WERI-Rb-1 (cell line): ENCODE measurements at regions not wholly inside any gene's neighbourhood (a gene's known extent, or its start where the extent isn't known, plus 50 kb on each side); places are given as distances from the start of the nearest gene placed in this dataset.

ENCODE experiments used
- DNase-seq: peaks from one replicate; pipeline ENCODE4 v3.0.0-alpha.2; 2020
- H3K27ac ChIP-seq: fragments of 250-450 bp; sonication (Bioruptor Pico); 2 replicates; pipeline ENCODE4 v1.5.1; 2020; ENCODE audit warnings: mild to moderate bottlenecking, moderate library complexity
- H3K27me3 ChIP-seq: fragments of 250-450 bp; sonication (Bioruptor Pico); 2 replicates; pipeline ENCODE4 v1.5.1; 2021; ENCODE audit warnings: mild to moderate bottlenecking, low read depth, moderate library complexity; ENCODE audit not compliant: insufficient read depth, severe bottlenecking
- H3K36me3 ChIP-seq: fragments of 250-450 bp; sonication (Bioruptor Pico); 2 replicates; pipeline ENCODE4 v1.5.1; 2020; ENCODE audit warnings: mild to moderate bottlenecking, moderate library complexity
- H3K4me3 ChIP-seq: 2 replicates; pipeline ENCODE4 v1.5.1; 2011; ENCODE audit warnings: low read depth, mild to moderate bottlenecking, control low read depth, low read length
- H3K9me3 ChIP-seq: fragments of 250-450 bp; sonication (Bioruptor Pico); 2 replicates; pipeline ENCODE4 v1.5.1; 2021; ENCODE audit warnings: mild to moderate bottlenecking, moderate library complexity; ENCODE audit not compliant: severe bottlenecking
- TF ChIP-seq, protein P1 (sequence below): IDR thresholded peaks from 2 replicates; pipeline ENCODE4 v1.5.1; 2011; ENCODE audit warnings: low read depth, mild to moderate bottlenecking, control low read depth, inconsistent platforms, low read length

DNA sequence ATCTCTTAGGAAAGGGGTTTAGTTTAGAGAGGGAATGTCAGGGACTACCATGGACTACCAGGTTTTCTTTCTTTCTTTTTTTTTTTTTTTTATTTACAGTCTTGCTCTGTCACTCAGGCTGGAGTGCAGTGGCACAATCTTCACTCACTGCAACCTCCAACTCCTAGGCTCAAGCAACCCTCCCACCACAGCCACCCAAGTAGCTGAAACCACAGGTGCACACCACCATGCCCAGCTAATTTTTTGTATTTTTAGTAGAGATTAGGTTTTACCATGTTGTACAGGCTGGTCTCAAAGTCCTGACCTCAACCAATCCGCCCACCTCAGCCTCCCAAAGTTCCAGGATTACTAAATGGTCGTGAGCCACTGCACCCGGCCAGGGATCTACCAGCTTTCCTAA is 572.7 kb downstream of the CAAP1 start:
- no peak for DNase-seq
- H3K4me3 ChIP-seq, result no peak overlapping the region
- no peaks in the 10 kb centered on the region for H3K36me3 ChIP-seq
- H3K9me3 ChIP-seq, result no peaks in the 10 kb centered on the region
- TF ChIP-seq, protein P1, sequence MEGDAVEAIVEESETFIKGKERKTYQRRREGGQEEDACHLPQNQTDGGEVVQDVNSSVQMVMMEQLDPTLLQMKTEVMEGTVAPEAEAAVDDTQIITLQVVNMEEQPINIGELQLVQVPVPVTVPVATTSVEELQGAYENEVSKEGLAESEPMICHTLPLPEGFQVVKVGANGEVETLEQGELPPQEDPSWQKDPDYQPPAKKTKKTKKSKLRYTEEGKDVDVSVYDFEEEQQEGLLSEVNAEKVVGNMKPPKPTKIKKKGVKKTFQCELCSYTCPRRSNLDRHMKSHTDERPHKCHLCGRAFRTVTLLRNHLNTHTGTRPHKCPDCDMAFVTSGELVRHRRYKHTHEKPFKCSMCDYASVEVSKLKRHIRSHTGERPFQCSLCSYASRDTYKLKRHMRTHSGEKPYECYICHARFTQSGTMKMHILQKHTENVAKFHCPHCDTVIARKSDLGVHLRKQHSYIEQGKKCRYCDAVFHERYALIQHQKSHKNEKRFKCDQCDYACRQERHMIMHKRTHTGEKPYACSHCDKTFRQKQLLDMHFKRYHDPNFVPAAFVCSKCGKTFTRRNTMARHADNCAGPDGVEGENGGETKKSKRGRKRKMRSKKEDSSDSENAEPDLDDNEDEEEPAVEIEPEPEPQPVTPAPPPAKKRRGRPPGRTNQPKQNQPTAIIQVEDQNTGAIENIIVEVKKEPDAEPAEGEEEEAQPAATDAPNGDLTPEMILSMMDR, result no peak
- H3K27me3 ChIP-seq, result peaks cover 54% of the 10 kb centered on the region
- no peak overlapping the region for H3K27ac ChIP-seq

DNA sequence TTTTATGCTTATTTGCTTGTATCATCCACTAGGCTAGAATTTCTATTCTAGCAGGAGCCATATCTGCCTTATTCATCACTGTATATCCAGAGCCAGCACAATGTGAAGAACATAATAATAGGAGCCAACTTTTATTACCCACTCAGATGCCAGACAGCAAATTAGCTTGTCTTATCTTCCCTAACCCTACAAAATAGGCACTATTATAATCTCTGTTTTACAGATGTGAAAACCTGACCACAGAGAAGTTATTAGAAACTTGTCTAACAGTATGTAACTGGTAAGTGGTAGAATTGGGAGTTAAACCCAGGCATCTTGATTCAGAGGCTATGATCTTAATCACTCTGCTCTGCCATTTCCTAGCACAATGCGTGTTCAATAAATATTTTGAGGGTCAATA is 579.5 kb downstream of the CAAP1 start:
- DNase-seq, result no peak
- H3K27ac ChIP-seq, result no peak overlapping the region
- no peaks in the 10 kb centered on the region for H3K9me3 ChIP-seq
- H3K4me3 ChIP-seq, result no peak overlapping the region
- TF ChIP-seq, protein P1, result no peak
- no peaks in the 10 kb centered on the region for H3K36me3 ChIP-seq
- peaks cover 57% of the 10 kb centered on the region for H3K27me3 ChIP-seq

DNA sequence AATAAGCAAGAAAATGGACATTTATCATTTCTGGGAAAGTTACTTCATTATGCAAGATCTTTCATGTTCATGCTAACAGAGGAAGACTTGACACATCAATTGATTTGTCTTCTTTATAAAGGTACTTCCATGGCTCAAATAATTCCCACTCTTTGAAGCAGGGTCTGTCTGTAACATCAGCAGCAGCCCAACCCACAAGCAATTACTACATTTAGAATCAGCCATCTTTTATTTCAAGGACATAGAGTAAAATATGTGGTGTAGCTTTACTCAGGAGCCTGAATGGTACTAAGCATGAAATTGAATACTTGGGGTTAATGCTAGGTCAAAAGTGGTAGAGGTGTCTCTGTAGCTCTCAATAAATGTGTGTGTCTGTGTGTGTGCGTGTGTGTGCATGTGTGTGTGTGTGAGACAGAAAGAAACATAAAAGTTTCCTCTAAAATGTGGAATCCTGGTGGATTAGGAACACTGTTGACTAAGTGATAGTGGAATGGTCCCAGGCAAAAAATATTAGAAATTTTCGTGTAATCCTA is 581.1 kb downstream of the CAAP1 start:
- no peak overlapping the region for H3K27ac ChIP-seq
- no peak overlapping the region for H3K4me3 ChIP-seq
- peaks cover 57% of the 10 kb centered on the region for H3K27me3 ChIP-seq
- TF ChIP-seq, protein P1, result no peak
- no peak for DNase-seq
- no peaks in the 10 kb centered on the region for H3K9me3 ChIP-seq
- H3K36me3 ChIP-seq, result no peaks in the 10 kb centered on the region

DNA sequence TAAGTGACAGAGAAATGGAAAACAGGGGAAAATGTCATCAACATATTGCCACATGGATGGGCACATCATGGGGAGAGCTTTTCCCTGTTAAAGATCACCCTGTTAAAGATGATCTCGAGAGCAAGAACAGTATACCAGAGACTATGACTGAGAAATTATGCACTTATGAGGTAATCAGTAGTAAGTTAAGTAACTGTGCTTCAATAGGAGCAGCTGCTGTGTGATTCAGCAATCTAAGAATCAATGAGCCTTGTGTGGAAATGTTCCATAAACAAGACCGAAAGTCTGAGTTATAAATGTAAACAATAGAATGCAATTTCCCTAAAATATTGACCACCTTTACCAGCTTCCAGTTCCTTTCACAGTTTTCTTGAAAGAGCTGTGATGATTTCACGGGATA is 582.3 kb downstream of the CAAP1 start:
- Histone ChIP-seq H3K4me3 (no peak overlapping the region), H3K36me3 (no peaks in the 10 kb centered on the region), H3K27me3 (peaks cover 52% of the 10 kb centered on the region), H3K9me3 (no peaks in the 10 kb centered on the region), H3K27ac (no peak overlapping the region)
- DNase-seq, result no peak
- TF ChIP-seq, protein P1, result no peak

DNA sequence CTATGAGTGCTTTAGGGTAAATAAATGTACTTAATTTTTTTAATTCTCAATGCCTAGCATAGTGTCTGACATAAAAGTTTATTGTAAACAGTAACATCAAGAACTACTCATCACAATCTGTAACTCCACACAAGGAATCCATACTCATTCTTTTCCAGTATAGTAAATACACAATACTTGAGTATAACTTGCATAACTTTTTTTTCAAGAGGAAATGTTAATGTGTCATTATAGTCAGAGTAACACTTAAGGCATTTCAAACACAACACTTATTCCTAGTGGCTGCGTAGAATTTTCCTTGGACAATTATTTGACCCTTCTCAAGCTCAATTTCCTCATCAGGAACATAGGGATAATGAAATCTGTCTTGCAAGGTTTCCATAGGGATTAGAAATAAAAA is 584.3 kb downstream of the CAAP1 start:
- Histone ChIP-seq H3K9me3 (no peaks in the 10 kb centered on the region), H3K27me3 (peaks cover 46% of the 10 kb centered on the region), H3K36me3 (no peaks in the 10 kb centered on the region), H3K27ac (no peak overlapping the region), H3K4me3 (no peak overlapping the region)
- no peak for DNase-seq
- TF ChIP-seq, protein P1, result no peak

DNA sequence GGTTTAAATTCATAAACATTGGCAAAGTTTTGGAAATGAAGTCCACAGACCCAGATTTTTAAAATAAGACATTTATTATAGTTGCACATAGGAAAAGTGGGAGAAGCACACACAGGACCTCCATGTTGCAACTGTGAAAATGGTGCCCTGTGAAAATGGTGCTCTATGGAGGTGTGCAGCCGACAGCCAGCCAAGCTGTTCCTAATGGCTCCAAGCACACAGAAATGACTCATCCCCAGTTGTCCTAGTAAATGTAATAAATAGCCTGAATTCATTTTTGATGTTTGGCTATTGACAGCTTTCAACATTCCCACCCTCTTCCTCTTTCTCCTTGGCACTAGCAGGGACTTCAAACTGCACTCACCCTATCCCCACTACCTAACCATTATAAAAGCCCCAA is 590.9 kb downstream of the CAAP1 start:
- H3K4me3 ChIP-seq, result no peak overlapping the region
- DNase-seq, result no peak
- TF ChIP-seq, protein P1, result no peak
- peaks cover 36% of the 10 kb centered on the region for H3K27me3 ChIP-seq
- H3K36me3 ChIP-seq, result no peaks in the 10 kb centered on the region
- H3K27ac ChIP-seq, result no peak overlapping the region
- no peaks in the 10 kb centered on the region for H3K9me3 ChIP-seq
